HUES6 (cell line): ENCODE measurements at regions not wholly inside any gene's neighbourhood (a gene's known extent, or its start where the extent isn't known, plus 50 kb on each side); places are given as distances from the start of the nearest gene placed in this dataset.

ENCODE experiments used
- H3K27ac ChIP-seq: 2 replicates; pipeline ENCODE4 v1.7.0; 2013; ENCODE audit warnings: low read depth, mild to moderate bottlenecking, low read length, inconsistent platforms
- H3K27me3 ChIP-seq: 2 replicates; pipeline ENCODE4 v1.6.1; 2013; ENCODE audit warnings: low read length; ENCODE audit not compliant: control insufficient read depth, insufficient read depth
- H3K36me3 ChIP-seq: 2 replicates; pipeline ENCODE4 v1.6.1; 2013; ENCODE audit warnings: low read length; ENCODE audit not compliant: control insufficient read depth, insufficient read depth
- H3K4me1 ChIP-seq: 2 replicates; pipeline ENCODE4 v1.6.1; 2013; ENCODE audit warnings: low read length; ENCODE audit not compliant: control insufficient read depth, insufficient read depth
- H3K4me3 ChIP-seq: 2 replicates; pipeline ENCODE4 v1.5.1; 2013; ENCODE audit warnings: low read depth, low read length
- H3K9ac ChIP-seq: one replicate; pipeline ENCODE4 v1.6.1; 2013; ENCODE audit warnings: mild to moderate bottlenecking, low read length
- H3K9me3 ChIP-seq: 2 replicates; pipeline ENCODE4 v1.6.1; 2013; ENCODE audit warnings: low read depth, low read length; ENCODE audit not compliant: control insufficient read depth, insufficient read depth

- Histone ChIP-seq H3K4me1 (no peaks in the 10 kb centered on the region), H3K9me3 (no peaks in the 10 kb centered on the region), H3K4me3 (no peak overlapping the region), H3K9ac (no peak overlapping the region), H3K27me3 (no peaks in the 10 kb centered on the region), H3K27ac (no peak overlapping the region), H3K36me3 (no peaks in the 10 kb centered on the region)
Observed at GRCh38 chr4:136056748-136057147, 1475.5 kb downstream of the PCDH18 start.

GRCh38 chr4:136055360-136055759, 1476.9 kb downstream of the PCDH18 start:
- H3K27ac ChIP-seq = no peak overlapping the region
- no peak overlapping the region for H3K9ac ChIP-seq
- no peaks in the 10 kb centered on the region for H3K4me1 ChIP-seq
- H3K27me3 ChIP-seq = no peaks in the 10 kb centered on the region
- no peaks in the 10 kb centered on the region for H3K9me3 ChIP-seq
- no peak overlapping the region for H3K4me3 ChIP-seq
- H3K36me3 ChIP-seq = no peaks in the 10 kb centered on the region

GRCh38 chr4:136036744-136037143, 1495.5 kb downstream of the PCDH18 start:
- H3K4me1 ChIP-seq = no peaks in the 10 kb centered on the region
- H3K9ac ChIP-seq = no peak overlapping the region
- no peak overlapping the region for H3K4me3 ChIP-seq
- H3K27ac ChIP-seq = no peak overlapping the region
- no peaks in the 10 kb centered on the region for H3K27me3 ChIP-seq
- no peaks in the 10 kb centered on the region for H3K36me3 ChIP-seq
- no peaks in the 10 kb centered on the region for H3K9me3 ChIP-seq

GRCh38 chr4:136032391-136032790, 1499.9 kb downstream of the PCDH18 start:
- H3K27me3 ChIP-seq = no peaks in the 10 kb centered on the region
- no peaks in the 10 kb centered on the region for H3K36me3 ChIP-seq
- H3K4me1 ChIP-seq = no peaks in the 10 kb centered on the region
- peaks cover 4% of the 10 kb centered on the region; the same call in 1 of the 2 replicates for H3K9me3 ChIP-seq
- no peak overlapping the region for H3K9ac ChIP-seq
- no peak overlapping the region for H3K27ac ChIP-seq
- no peak overlapping the region for H3K4me3 ChIP-seq

- no peak overlapping the region for H3K27ac ChIP-seq
- H3K9ac ChIP-seq = no peak overlapping the region
- peaks cover 12% of the 10 kb centered on the region; the same call in 1 of the 2 replicates for H3K9me3 ChIP-seq
- no peaks in the 10 kb centered on the region for H3K27me3 ChIP-seq
- no peak overlapping the region for H3K4me3 ChIP-seq
- H3K4me1 ChIP-seq = peaks cover 5% of the 10 kb centered on the region
- H3K36me3 ChIP-seq = no peaks in the 10 kb centered on the region
Observed at GRCh38 chr4:136025540-136025939, 1506.8 kb downstream of the PCDH18 start.

GRCh38 chr4:136017556-136017955, 1514.7 kb downstream of the PCDH18 start:
- Histone ChIP-seq H3K36me3 (no peaks in the 10 kb centered on the region), H3K9me3 (0 out of 2 replicates have a peak, but pooled peaks cover 3% of the 10 kb centered on the region), H3K9ac (no peak overlapping the region), H3K27me3 (no peaks in the 10 kb centered on the region), H3K27ac (no peak overlapping the region), H3K4me3 (no peak overlapping the region), H3K4me1 (peaks cover under 1% of the 10 kb centered on the region; the same call in 1 of the 2 replicates)

GRCh38 chr4:136012220-136012619, 1520.1 kb downstream of the PCDH18 start:
- Histone ChIP-seq H3K4me3 (no peak overlapping the region), H3K27ac (no peak overlapping the region), H3K9me3 (peaks cover 8% of the 10 kb centered on the region; the same call in 1 of the 2 replicates), H3K4me1 (peaks cover 5% of the 10 kb centered on the region; the same call in 1 of the 2 replicates), H3K36me3 (no peaks in the 10 kb centered on the region), H3K9ac (no peak overlapping the region), H3K27me3 (no peaks in the 10 kb centered on the region)

GRCh38 chr4:136009258-136009832, 1522.9 kb downstream of the PCDH18 start:
- peaks cover 8% of the 10 kb centered on the region; the same call in 1 of the 2 replicates for H3K9me3 ChIP-seq
- no peak overlapping the region for H3K9ac ChIP-seq
- H3K4me3 ChIP-seq = no peak overlapping the region
- H3K27me3 ChIP-seq = no peaks in the 10 kb centered on the region
- no peak overlapping the region for H3K27ac ChIP-seq
- H3K4me1 ChIP-seq = peaks cover 5% of the 10 kb centered on the region; the same call in 1 of the 2 replicates
- no peaks in the 10 kb centered on the region for H3K36me3 ChIP-seq

GRCh38 chr4:136007991-136008390, 1524.3 kb downstream of the PCDH18 start:
- no peak overlapping the region for H3K9ac ChIP-seq
- H3K27me3 ChIP-seq = no peaks in the 10 kb centered on the region
- H3K4me1 ChIP-seq = peaks cover 5% of the 10 kb centered on the region; the same call in 1 of the 2 replicates
- H3K27ac ChIP-seq = no peak overlapping the region
- peaks cover 8% of the 10 kb centered on the region; the same call in 1 of the 2 replicates for H3K9me3 ChIP-seq
- H3K36me3 ChIP-seq = no peaks in the 10 kb centered on the region
- H3K4me3 ChIP-seq = no peak overlapping the region

- Histone ChIP-seq H3K27me3 (no peaks in the 10 kb centered on the region), H3K27ac (no peak overlapping the region), H3K9ac (no peak overlapping the region), H3K36me3 (no peaks in the 10 kb centered on the region), H3K4me1 (no peaks in the 10 kb centered on the region), H3K4me3 (no peak overlapping the region), H3K9me3 (no peaks in the 10 kb centered on the region)
Observed at GRCh38 chr4:136002316-136002715, 1530.0 kb downstream of the PCDH18 start.

GRCh38 chr4:136001791-136002190, 1530.5 kb downstream of the PCDH18 start:
- Histone ChIP-seq H3K36me3 (no peaks in the 10 kb centered on the region), H3K9me3 (no peaks in the 10 kb centered on the region), H3K27ac (no peak overlapping the region), H3K9ac (no peak overlapping the region), H3K4me1 (no peaks in the 10 kb centered on the region), H3K4me3 (no peak overlapping the region), H3K27me3 (no peaks in the 10 kb centered on the region)
